ENCODE measurements at regions not wholly inside any gene's neighbourhood (a gene's known extent, or its start where the extent isn't known, plus 50 kb on each side); places are given as distances from the start of the nearest gene placed in this dataset.

GRCh38 chr3:13219902-13220296 lies 146.7 kb upstream of the IQSEC1 start:
- H3K36me3 ChIP-seq (ENCODE audit: control insufficient read depth, insufficient read depth, low read length) = peaks cover 2% of the 10 kb centered on the region
- H3K4me1 ChIP-seq (ENCODE audit: control insufficient read depth, insufficient read depth, low read length) = peaks cover 25% of the 10 kb centered on the region
- H3K27me3 ChIP-seq (ENCODE audit: control insufficient read depth, insufficient read depth, low read length) = no peaks in the 10 kb centered on the region
- 78% methylated on average over 10 of the region's 10 CpGs for WGBS (ENCODE audit: insufficient coverage)
- no peak overlapping the region for H3K4me3 ChIP-seq (ENCODE audit: low read depth, low read length)
- H3K9me3 ChIP-seq (ENCODE audit: control insufficient read depth, insufficient read depth, low read length) = no peaks in the 10 kb centered on the region
- H3K27ac ChIP-seq (ENCODE audit: low read depth, low read length) = no peak overlapping the region
- no peak for DNase-seq (ENCODE audit: low read depth in 4 of 6, low spot score in 6 of 6)

GRCh38 chr3:13219077-13219901 lies 146.1 kb upstream of the IQSEC1 start:
- peaks cover 3% of the 10 kb centered on the region for H3K36me3 ChIP-seq (ENCODE audit: control insufficient read depth, insufficient read depth, low read length)
- WGBS (ENCODE audit: insufficient coverage) = 78% methylated on average over 13 of the region's 20 CpGs
- DNase-seq (ENCODE audit: low read depth in 4 of 6, low spot score in 6 of 6) = no peak

GRCh38 chr3:13218541-13218908 lies 145.3 kb upstream of the IQSEC1 start:
- Histone ChIP-seq H3K9me3 (ENCODE audit: control insufficient read depth, insufficient read depth, low read length) (no peaks in the 10 kb centered on the region), H3K27me3 (ENCODE audit: control insufficient read depth, insufficient read depth, low read length) (no peaks in the 10 kb centered on the region), H3K4me3 (ENCODE audit: low read depth, low read length) (no peak overlapping the region), H3K36me3 (ENCODE audit: control insufficient read depth, insufficient read depth, low read length) (peaks cover 5% of the 10 kb centered on the region), H3K27ac (ENCODE audit: low read depth, low read length) (no peak overlapping the region), H3K4me1 (ENCODE audit: control insufficient read depth, insufficient read depth, low read length) (peaks cover 34% of the 10 kb centered on the region)
- DNase-seq (ENCODE audit: low read depth in 4 of 6, low spot score in 6 of 6) = no peak
- 93% methylated on average over 4 of the region's 4 CpGs for WGBS (ENCODE audit: insufficient coverage)

More at GRCh38 chr3:13219077-13219901, 146.1 kb upstream of the IQSEC1 start:
- Histone ChIP-seq H3K27ac (ENCODE audit: low read depth, low read length) (no peak overlapping the region), H3K4me3 (ENCODE audit: low read depth, low read length) (no peak overlapping the region), H3K4me1 (ENCODE audit: control insufficient read depth, insufficient read depth, low read length) (peaks cover 31% of the 10 kb centered on the region), H3K9me3 (ENCODE audit: control insufficient read depth, insufficient read depth, low read length) (no peaks in the 10 kb centered on the region), H3K27me3 (ENCODE audit: control insufficient read depth, insufficient read depth, low read length) (no peaks in the 10 kb centered on the region)

- 79% methylated on average over 8 of the region's 9 CpGs for WGBS (ENCODE audit: insufficient coverage)
- DNase-seq (ENCODE audit: low read depth in 4 of 6, low spot score in 6 of 6) = peak in 1 of 6 donors; percentile 38
These were observed 144.7 kb upstream of the IQSEC1 start for GRCh38 chr3:13217736-13218540.

GRCh38 chr3:13217253-13217652 lies 144.0 kb upstream of the IQSEC1 start:
- DNase-seq (ENCODE audit: low read depth in 4 of 6, low spot score in 6 of 6) = no peak
- Histone ChIP-seq H3K9me3 (ENCODE audit: control insufficient read depth, insufficient read depth, low read length) (no peaks in the 10 kb centered on the region), H3K4me3 (ENCODE audit: low read depth, low read length) (no peak overlapping the region), H3K27ac (ENCODE audit: low read depth, low read length) (no peak overlapping the region), H3K36me3 (ENCODE audit: control insufficient read depth, insufficient read depth, low read length) (peaks cover 5% of the 10 kb centered on the region), H3K4me1 (ENCODE audit: control insufficient read depth, insufficient read depth, low read length) (peaks cover 34% of the 10 kb centered on the region), H3K27me3 (ENCODE audit: control insufficient read depth, insufficient read depth, low read length) (no peaks in the 10 kb centered on the region)
- 100% methylated on average over 2 of the region's 2 CpGs for WGBS (ENCODE audit: insufficient coverage)

More at GRCh38 chr3:13217736-13218540, 144.7 kb upstream of the IQSEC1 start:
- Histone ChIP-seq H3K27me3 (ENCODE audit: control insufficient read depth, insufficient read depth, low read length) (no peaks in the 10 kb centered on the region), H3K36me3 (ENCODE audit: control insufficient read depth, insufficient read depth, low read length) (peaks cover 5% of the 10 kb centered on the region), H3K27ac (ENCODE audit: low read depth, low read length) (no peak overlapping the region), H3K4me3 (ENCODE audit: low read depth, low read length) (no peak overlapping the region), H3K9me3 (ENCODE audit: control insufficient read depth, insufficient read depth, low read length) (no peaks in the 10 kb centered on the region), H3K4me1 (ENCODE audit: control insufficient read depth, insufficient read depth, low read length) (peaks cover 34% of the 10 kb centered on the region)

GRCh38 chr3:13215940-13216546 lies 142.8 kb upstream of the IQSEC1 start:
- DNase-seq (ENCODE audit: low read depth in 4 of 6, low spot score in 6 of 6) = peak in 1 of 6 donors; percentile 34
- Histone ChIP-seq H3K9me3 (ENCODE audit: control insufficient read depth, insufficient read depth, low read length) (no peaks in the 10 kb centered on the region), H3K36me3 (ENCODE audit: control insufficient read depth, insufficient read depth, low read length) (peaks cover 4% of the 10 kb centered on the region), H3K4me3 (ENCODE audit: low read depth, low read length) (no peak overlapping the region), H3K27me3 (ENCODE audit: control insufficient read depth, insufficient read depth, low read length) (no peaks in the 10 kb centered on the region), H3K27ac (ENCODE audit: low read depth, low read length) (no peak overlapping the region), H3K4me1 (ENCODE audit: control insufficient read depth, insufficient read depth, low read length) (peaks cover 30% of the 10 kb centered on the region)
- WGBS (ENCODE audit: insufficient coverage) = 67% methylated on average over 7 of the region's 8 CpGs

GRCh38 chr3:13214847-13215472 lies 141.7 kb upstream of the IQSEC1 start:
- 71% methylated on average over 14 of the region's 15 CpGs for WGBS (ENCODE audit: insufficient coverage)
- no peaks in the 10 kb centered on the region for H3K9me3 ChIP-seq (ENCODE audit: control insufficient read depth, insufficient read depth, low read length)
- H3K36me3 ChIP-seq (ENCODE audit: control insufficient read depth, insufficient read depth, low read length) = peaks cover 2% of the 10 kb centered on the region
- no peak overlapping the region for H3K4me3 ChIP-seq (ENCODE audit: low read depth, low read length)
- peak in 1 of 6 donors; percentile 34 for DNase-seq (ENCODE audit: low read depth in 4 of 6, low spot score in 6 of 6)
- H3K27me3 ChIP-seq (ENCODE audit: control insufficient read depth, insufficient read depth, low read length) = no peaks in the 10 kb centered on the region
- H3K27ac ChIP-seq (ENCODE audit: low read depth, low read length) = no peak overlapping the region
- H3K4me1 ChIP-seq (ENCODE audit: control insufficient read depth, insufficient read depth, low read length) = peaks cover 37% of the 10 kb centered on the region

GRCh38 chr3:13213911-13214846 lies 140.9 kb upstream of the IQSEC1 start:
- DNase-seq (ENCODE audit: low read depth in 4 of 6, low spot score in 6 of 6) = no peak
- WGBS (ENCODE audit: insufficient coverage) = 82% methylated on average over 25 of the region's 26 CpGs
- Histone ChIP-seq H3K4me1 (ENCODE audit: control insufficient read depth, insufficient read depth, low read length) (peaks cover 39% of the 10 kb centered on the region), H3K36me3 (ENCODE audit: control insufficient read depth, insufficient read depth, low read length) (peaks cover 2% of the 10 kb centered on the region), H3K9me3 (ENCODE audit: control insufficient read depth, insufficient read depth, low read length) (no peaks in the 10 kb centered on the region), H3K4me3 (ENCODE audit: low read depth, low read length) (no peak overlapping the region), H3K27ac (ENCODE audit: low read depth, low read length) (no peak overlapping the region), H3K27me3 (ENCODE audit: control insufficient read depth, insufficient read depth, low read length) (no peaks in the 10 kb centered on the region)

Data from spinal cord (tissue), 9 donors.